ENCODE measurements at regions not wholly inside any gene's neighbourhood (a gene's known extent, or its start where the extent isn't known, plus 50 kb on each side); places are given as distances from the start of the nearest gene placed in this dataset.

GRCh38 chr18:60060578-60060977 is 160.8 kb downstream of the PMAIP1 start:
- no peak overlapping the region for H2BK120ac ChIP-seq (replicated peaks; ENCODE audit: low read depth, low read length)
- no peaks in the 10 kb centered on the region for H3K23me2 ChIP-seq (ENCODE audit: low read depth, low read length)
- H4K20me1 ChIP-seq (replicated peaks in 1 of 2; ENCODE audit: control insufficient read depth in 1 of 2, insufficient read depth in 2 of 2, low read length in 2 of 2) = no peaks in the 10 kb centered on the region
- H3K79me2 ChIP-seq (ENCODE audit: control insufficient read depth in 1 of 2, insufficient read depth in 2 of 2, low read length in 2 of 2) = no peaks in the 10 kb centered on the region
- H2BK20ac ChIP-seq (ENCODE audit: low read length) = no peak overlapping the region
- H3K4me2 ChIP-seq (ENCODE audit: insufficient read depth in 1 of 2, low read depth in 2 of 2, low read length in 2 of 2) = no peak overlapping the region
- H4K5ac ChIP-seq (ENCODE audit: insufficient read length, low read depth, low read length) = no peak overlapping the region
- H3K27ac ChIP-seq (ENCODE audit: low read depth, low read length) = no peak overlapping the region
- H3K18ac ChIP-seq (ENCODE audit: extremely low read depth, low read length) = no peak overlapping the region
- 84% methylated on average over 3 of the region's 3 CpGs; no CpG with 5 or more reads in 1 of the 2 experiments for WGBS, 2 experiments (ENCODE audit: extremely low coverage in 1 of 2, insufficient coverage in 1 of 2, insufficient read length in 1 of 2, insufficient replicate concordance in 2 of 2, low coverage in 1 of 2, low lambda C conversion rate in 2 of 2, missing lambda C conversion rate in 1 of 2)
- ChIA-PET CTCF (ENCODE audit: partially characterized antibody) (interaction anchor here (0.6 to 1.3 kb wide), 2 partner anchors 219 to 500 kb away, joined by 3 read pairs; no protein-coding TSS in a partner anchor), POLR2A (ENCODE audit: partially characterized antibody) (interaction anchor here (0.6 kb wide), 1 partner anchor 8 kb away, joined by 3 read pairs; no protein-coding TSS in a partner anchor)
- H3K4me3 ChIP-seq (ENCODE audit: extremely low read depth in 1 of 4, insufficient read depth in 2 of 4, low read depth in 3 of 4, low read length in 4 of 4) = no peak overlapping the region
- no peak overlapping the region for H3K9ac ChIP-seq (replicated peaks in 1 of 4; ENCODE audit: extremely low read depth in 1 of 4, low read depth in 3 of 4, low read length in 3 of 4)
- H3K4ac ChIP-seq (replicated peaks; ENCODE audit: insufficient read length, low read depth, low read length) = no peak overlapping the region
- H3K4me1 ChIP-seq (replicated peaks in 1 of 4; ENCODE audit: control insufficient read depth in 3 of 4, insufficient read depth in 4 of 4, low read length in 3 of 4) = no peaks in the 10 kb centered on the region
- no peak overlapping the region for H2BK5ac ChIP-seq (ENCODE audit: low read depth, low read length)
- no peaks in the 10 kb centered on the region for H3K36me3 ChIP-seq (ENCODE audit: control insufficient read depth in 2 of 4, insufficient read depth in 4 of 4, low read length in 3 of 4)
- no peak overlapping the region for H2AFZ ChIP-seq (ENCODE audit: low read length)
- DNase-seq (ENCODE audit: low read depth in 1 of 2, low spot score in 2 of 2) = no peak
- no peak overlapping the region for H2AK5ac ChIP-seq (ENCODE audit: low read depth, low read length)
- H2BK12ac ChIP-seq (ENCODE audit: low read depth, low read length) = no peak overlapping the region
- no peak for FAIRE-seq
- no peaks in the 10 kb centered on the region for H3K27me3 ChIP-seq (replicated peaks in 1 of 4; ENCODE audit: control insufficient read depth in 3 of 4, extremely low read depth in 1 of 4, insufficient read depth in 3 of 4, low read length in 3 of 4)
- H3K14ac ChIP-seq (ENCODE audit: insufficient read length) = no peak overlapping the region
- no peak overlapping the region for H3K23ac ChIP-seq (ENCODE audit: insufficient read length)
- H3K9me3 ChIP-seq (ENCODE audit: insufficient read depth in 2 of 2, low read depth in 1 of 2, low read length in 1 of 2) = no peaks in the 10 kb centered on the region
- H4K91ac ChIP-seq (replicated peaks; ENCODE audit: insufficient read length, low read length) = no peak overlapping the region
- H3K56ac ChIP-seq (replicated peaks; ENCODE audit: insufficient read length, low read depth, low read length) = no peak overlapping the region
- H2BK15ac ChIP-seq (ENCODE audit: low read length) = no peak overlapping the region
- no peaks in the 10 kb centered on the region for H3K79me1 ChIP-seq (ENCODE audit: low read depth, low read length)
- no peak overlapping the region for H4K8ac ChIP-seq (ENCODE audit: extremely low read depth, insufficient read depth, low read length)
- TF ChIP-seq POLR2AphosphoS5 (IDR thresholded peaks at IDR 0.05; ENCODE audit: low read depth, low read length) (no peak), SP1 (IDR thresholded peaks at IDR 0.05; ENCODE audit: low read depth, low read length) (no peak), EZH2 (IDR thresholded peaks at IDR 0.05; ENCODE audit: low read depth, low read length, severe bottlenecking) (no peak)

Data from H1 (cell line).